GM19467 (cell line): ENCODE measurements at regions not wholly inside any gene's neighbourhood (a gene's known extent, or its start where the extent isn't known, plus 50 kb on each side); places are given as distances from the start of the nearest gene placed in this dataset.
"Not testable (repeated sequence)": the region's sequence is repeated elsewhere in the genome, so short reads cannot be mapped to it uniquely, and the experiment has no call there.

Source experiments
- ATAC-seq: cut with Tn5 transposase; IDR thresholded peaks from one replicate; pipeline ENCODE4 v1.9.1; 2021; ENCODE audit warnings: mild to moderate bottlenecking, moderate library complexity; ENCODE audit not compliant: unreplicated experiment

GRCh38 chr11:25317216-25317615 lies 820.4 kb downstream of the LUZP2 start:
- no peak for ATAC-seq

DNA sequence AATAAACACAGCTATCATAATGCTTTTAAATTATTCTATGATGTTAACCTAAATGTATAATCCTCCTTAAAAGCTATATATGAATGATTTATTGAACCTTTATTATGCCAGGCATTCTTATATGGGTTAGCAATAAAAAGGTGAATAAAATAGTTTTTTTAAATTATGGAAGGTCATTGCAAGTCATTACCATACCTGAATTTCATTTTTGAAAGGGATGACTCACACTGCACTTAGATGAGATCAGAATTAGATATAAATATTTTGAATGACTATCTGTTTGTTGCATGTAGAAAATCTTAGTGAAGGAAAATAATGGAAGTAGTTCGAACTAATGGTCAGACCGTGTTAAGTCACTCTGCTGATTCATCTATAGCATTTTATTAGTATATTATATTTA lies 822.3 kb downstream of the LUZP2 start:
- no peak for ATAC-seq

GRCh38 chr11:25327656-25328055 lies 830.8 kb downstream of the LUZP2 start:
- no peak for ATAC-seq

DNA sequence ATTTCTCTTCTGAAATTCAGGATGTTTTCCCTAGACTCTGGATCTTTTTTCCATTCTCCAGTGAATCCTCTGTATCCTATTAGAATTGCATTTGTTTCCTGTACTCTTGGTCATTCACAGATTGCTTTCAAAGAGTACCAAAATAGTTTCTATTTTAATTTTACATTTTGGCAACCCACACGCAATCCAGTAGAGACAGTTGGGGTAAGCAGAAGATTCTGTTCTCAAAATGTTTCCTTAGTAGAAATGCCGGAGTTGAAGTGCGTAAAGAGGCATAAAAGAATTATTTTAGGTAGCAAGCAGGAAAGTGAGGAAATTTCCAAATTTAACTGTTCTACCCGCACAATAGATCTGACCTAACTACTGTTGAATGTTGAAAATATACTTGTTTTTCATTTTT lies 842.4 kb downstream of the LUZP2 start:
- ATAC-seq, result no peak

GRCh38 chr11:25349537-25349936 lies 852.7 kb downstream of the LUZP2 start:
- no peak for ATAC-seq

GRCh38 chr11:25350899-25351803 lies 854.3 kb downstream of the LUZP2 start:
- ATAC-seq, result no peak

DNA sequence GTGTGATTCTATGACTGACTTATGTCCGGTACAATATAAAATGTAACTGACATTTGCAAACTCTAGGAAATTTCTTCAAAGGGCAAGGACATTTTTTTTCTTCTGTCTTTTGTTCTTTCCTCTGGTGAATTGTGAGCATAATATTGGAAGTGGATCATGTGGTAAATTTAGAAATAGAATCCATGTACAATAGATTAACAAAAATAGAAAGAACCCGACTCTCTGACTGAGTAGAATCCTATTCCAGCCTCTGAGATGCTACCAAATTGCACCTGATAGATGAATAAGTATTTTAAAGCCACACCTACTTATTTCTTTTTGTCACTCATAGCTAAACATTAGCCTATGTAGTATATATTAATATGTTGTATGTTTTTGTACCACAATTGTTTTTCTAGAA lies 860.3 kb downstream of the LUZP2 start:
- no peak for ATAC-seq

GRCh38 chr11:25377466-25377865 lies 880.6 kb downstream of the LUZP2 start:
- no peak for ATAC-seq

- no peak for ATAC-seq
Observed at GRCh38 chr11:25396847-25397246, 900.0 kb downstream of the LUZP2 start.

DNA sequence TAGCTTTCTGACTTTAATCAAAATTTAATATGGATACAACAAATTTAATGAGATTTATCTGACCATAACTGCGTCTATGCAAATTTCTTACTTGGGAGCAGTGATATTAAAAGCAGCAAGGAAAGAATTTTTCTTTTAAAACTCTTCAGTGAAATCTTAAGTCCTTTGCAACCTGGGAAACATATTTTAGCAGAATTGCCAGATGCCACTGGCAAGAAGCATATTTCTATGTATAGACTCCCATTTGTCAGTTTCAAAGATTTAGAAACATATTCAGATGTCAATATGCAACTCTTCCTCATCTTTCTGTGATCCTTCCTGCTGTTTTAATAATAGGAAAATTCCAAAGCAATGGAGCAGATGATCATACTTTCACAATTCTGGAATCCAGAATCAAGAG lies 911.3 kb downstream of the LUZP2 start:
- no peak for ATAC-seq

DNA sequence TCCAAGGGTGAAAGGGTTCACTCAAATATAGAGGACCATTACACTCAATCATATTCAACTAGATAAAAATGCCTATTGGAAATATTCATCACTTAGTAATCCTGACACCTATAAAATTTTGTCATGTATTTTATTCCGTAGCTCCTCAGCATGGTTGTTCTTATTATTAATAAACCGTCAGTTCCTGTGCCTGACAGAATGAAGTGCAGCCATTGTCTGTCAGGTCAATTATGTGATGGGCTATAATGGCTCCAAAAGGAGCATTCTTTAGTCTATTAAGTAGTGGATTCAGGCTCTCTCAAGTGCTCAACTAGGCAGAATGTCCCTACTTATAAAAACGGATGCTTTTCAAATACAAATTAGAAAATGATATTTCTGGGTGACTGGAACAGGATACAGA lies 916.1 kb upstream of the ANO3 start:
- no peak for ATAC-seq

- ATAC-seq, result no peak
Observed at GRCh38 chr11:25423436-25424199, 908.3 kb upstream of the ANO3 start.

GRCh38 chr11:25432376-25432775 lies 899.6 kb upstream of the ANO3 start:
- ATAC-seq, result no peak

GRCh38 chr11:25435197-25435596 lies 896.7 kb upstream of the ANO3 start:
- no peak for ATAC-seq

- ATAC-seq, result no peak
Observed at GRCh38 chr11:25436326-25436725, 895.6 kb upstream of the ANO3 start.

DNA sequence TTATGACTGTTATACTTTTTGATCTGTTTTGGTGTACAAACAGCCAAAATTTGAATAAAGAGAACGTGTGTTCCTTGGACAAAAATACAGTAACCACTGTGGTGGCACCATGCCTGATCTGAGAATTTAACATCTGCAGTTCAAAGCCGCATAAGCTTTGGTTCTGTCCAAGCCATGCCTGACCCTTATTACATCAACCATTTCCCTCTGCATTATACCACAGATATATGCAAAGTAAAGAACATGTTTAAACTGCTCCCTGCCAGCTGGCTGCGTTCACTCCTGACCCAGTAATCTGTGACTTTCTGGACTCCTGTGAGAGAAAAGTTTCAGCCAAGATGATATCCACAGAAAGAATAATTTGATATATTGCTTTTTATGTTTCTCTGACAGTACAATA lies 890.5 kb upstream of the ANO3 start:
- ATAC-seq, result no peak

DNA sequence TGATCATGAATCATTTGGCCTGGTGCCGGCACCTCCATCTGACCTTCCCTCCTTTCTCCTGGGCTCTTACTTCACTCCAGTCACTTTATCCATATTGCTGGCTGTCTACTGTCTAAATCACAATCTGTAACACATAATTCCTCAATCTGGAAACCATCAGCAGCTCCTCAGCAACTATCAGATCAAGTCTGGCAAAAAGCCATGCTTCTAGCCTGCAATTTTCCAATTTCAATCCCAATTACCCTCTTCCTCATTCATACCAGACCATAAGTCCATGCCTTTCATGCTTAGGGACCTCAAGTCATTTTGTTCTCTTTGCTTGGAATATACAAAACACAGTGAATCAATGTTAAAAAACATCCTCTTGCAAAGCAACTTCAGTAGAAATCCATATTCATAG lies 882.8 kb upstream of the ANO3 start:
- no peak for ATAC-seq

DNA sequence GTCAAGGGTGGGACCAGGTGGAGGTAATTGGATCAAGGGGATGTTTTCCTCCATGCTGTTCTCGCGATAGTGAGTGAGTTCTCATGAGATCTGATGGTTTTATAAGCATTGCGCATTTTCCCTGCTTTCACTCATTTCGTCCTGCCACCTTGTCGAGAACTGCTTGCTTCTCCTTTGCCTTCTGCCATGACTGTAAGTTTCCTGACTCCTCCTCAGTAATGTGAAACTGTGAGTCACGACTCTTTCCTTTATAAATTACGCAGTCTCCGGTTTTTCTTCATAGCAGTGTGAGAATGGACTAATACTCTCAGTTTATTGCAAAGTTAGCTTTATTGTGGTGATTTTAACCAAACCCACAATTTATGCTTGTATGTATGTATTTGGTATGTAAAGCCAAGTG lies 878.5 kb upstream of the ANO3 start:
- no peak for ATAC-seq

DNA sequence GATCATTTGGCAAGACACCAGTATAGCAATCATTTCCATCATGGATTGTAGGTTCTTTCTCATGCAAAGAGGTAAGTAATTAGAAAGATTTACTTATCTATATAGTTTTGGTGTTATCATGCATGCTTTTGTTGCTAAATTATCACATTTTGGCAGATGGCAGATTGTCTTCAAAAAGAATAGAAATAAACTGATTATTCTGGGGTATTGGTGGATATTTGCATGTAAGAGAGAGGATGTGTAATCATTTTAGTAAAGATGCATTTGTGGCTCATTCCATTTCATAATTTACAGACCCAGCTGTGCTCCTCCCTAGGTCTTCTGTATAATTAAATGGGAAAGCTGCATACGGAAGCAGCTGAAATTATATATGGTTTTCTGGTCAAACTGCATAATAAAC lies 875.7 kb upstream of the ANO3 start:
- ATAC-seq, result no peak

DNA sequence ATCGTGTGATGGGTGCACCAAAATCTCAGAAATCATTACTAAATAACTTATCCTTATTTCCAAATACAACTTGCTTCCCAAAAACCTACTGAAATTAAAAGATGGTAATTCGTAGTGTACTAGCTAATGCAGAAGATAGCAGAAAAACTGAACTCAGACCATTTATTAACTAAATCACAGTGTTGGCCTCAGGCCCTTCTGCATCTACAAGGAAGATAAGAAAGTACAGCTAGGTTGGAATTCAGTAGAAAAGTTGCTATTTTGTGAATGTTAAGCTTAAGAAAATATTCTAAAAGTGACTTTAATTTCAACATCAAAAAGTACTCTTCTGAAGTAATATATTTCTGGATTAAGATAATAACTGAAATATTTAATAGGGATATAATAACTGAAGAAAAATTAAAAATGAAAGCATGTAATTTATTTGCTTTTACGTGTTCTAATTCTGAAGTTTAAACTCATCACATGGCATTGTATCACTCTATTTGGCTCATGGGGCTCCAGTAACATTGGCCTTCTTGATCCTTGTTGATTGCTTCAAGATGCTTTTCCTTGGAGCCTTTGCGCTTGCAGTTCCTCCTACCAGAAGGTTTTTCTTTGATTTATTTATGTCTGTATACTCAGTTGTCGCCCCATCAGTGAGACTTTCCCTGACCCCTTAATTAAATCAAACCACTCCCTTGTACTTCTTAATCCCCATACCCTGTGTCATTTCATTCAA lies 847.9 kb upstream of the ANO3 start:
- ATAC-seq, result no peak

- ATAC-seq, result no peak
Observed at GRCh38 chr11:25485315-25485714, 846.6 kb upstream of the ANO3 start.

DNA sequence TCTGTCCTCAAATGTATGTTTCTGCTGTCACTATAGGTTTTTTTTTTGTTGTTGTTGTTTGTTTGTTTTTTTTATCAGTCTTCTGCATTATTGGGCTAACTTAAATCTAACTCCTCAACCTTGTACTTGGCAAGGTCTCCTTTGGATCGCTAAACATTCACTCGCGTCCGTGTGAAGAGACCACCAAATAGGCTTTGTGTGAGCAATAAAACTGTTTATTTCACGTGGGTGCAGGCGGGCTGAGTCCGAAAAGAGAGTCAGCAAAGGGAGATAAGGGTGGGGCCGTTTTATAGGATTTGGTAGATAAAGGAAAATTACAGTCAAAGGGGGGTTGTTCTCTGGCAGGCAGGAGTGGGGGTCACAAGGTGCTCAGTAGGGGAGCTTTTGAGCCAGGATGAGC lies 845.6 kb upstream of the ANO3 start:
- ATAC-seq, result not testable (repeated sequence)
